H9 (cell line): ENCODE measurements at regions not wholly inside any gene's neighbourhood (a gene's known extent, or its start where the extent isn't known, plus 50 kb on each side); places are given as distances from the start of the nearest gene placed in this dataset.

Source experiments
- DNase-seq: peaks from one replicate; pipeline ENCODE4 v3.0.0-alpha.2; 2017
- H2AFZ ChIP-seq: one replicate; pipeline ENCODE4 v1.6.1; 2013; ENCODE audit warnings: mild to moderate bottlenecking, low read length, control low read depth, moderate library complexity
- H2AK5ac ChIP-seq: 2 replicates; pipeline ENCODE4 v1.6.1; 2013; ENCODE audit warnings: low read length, control low read depth, mixed read lengths; ENCODE audit not compliant: insufficient read length
- H2BK120ac ChIP-seq: one replicate; pipeline ENCODE4 v1.6.1; 2013; ENCODE audit warnings: low read depth, mild to moderate bottlenecking, low read length, control low read depth, inconsistent platforms; ENCODE audit not compliant: poor library complexity, severe bottlenecking
- H2BK12ac ChIP-seq: 2 replicates; pipeline ENCODE4 v1.6.1; 2013; ENCODE audit warnings: low read length, control low read depth, mixed read lengths, low read depth; ENCODE audit not compliant: insufficient read length
- H2BK15ac ChIP-seq: 2 replicates; pipeline ENCODE4 v1.6.1; 2013; ENCODE audit warnings: low read depth, low read length, control low read depth
- H2BK20ac ChIP-seq: one replicate; pipeline ENCODE4 v1.6.1; 2013; ENCODE audit warnings: low read depth, mild to moderate bottlenecking, low read length, control low read depth, inconsistent platforms; ENCODE audit not compliant: poor library complexity, severe bottlenecking
- H2BK5ac ChIP-seq: 2 replicates; pipeline ENCODE4 v1.6.1; 2013; ENCODE audit warnings: low read length, control low read depth, mixed read lengths; ENCODE audit not compliant: insufficient read length
- H3K14ac ChIP-seq: 2 replicates; pipeline ENCODE4 v1.6.1; 2013; ENCODE audit warnings: low read length, control low read depth; ENCODE audit not compliant: insufficient read depth
- H3K18ac ChIP-seq: 2 replicates; pipeline ENCODE4 v1.6.1; 2013; ENCODE audit warnings: low read depth, mild to moderate bottlenecking, mixed read lengths, low read length, control low read depth; ENCODE audit not compliant: insufficient read length
- H3K23ac ChIP-seq: 2 replicates; pipeline ENCODE4 v1.6.1; 2013; ENCODE audit warnings: low read length, control low read depth, mixed read lengths, low read depth; ENCODE audit not compliant: insufficient read length
- H3K23me2 ChIP-seq: 2 replicates; pipeline ENCODE4 v1.6.1; 2013; ENCODE audit warnings: low read depth, mild to moderate bottlenecking, mixed read lengths, low read length, control low read depth; ENCODE audit not compliant: insufficient read length, poor library complexity, severe bottlenecking
- H3K27ac ChIP-seq: 2 replicates; pipeline ENCODE4 v1.5.1; 2013; ENCODE audit warnings: low read length, control low read depth, mixed read lengths, low read depth; ENCODE audit not compliant: insufficient read length
- H3K27me3 ChIP-seq: 2 replicates; pipeline ENCODE4 v1.6.1; 2013; ENCODE audit warnings: low read length, control low read depth, inconsistent platforms; ENCODE audit not compliant: insufficient read depth
- H3K4ac ChIP-seq: 2 replicates; pipeline ENCODE4 v1.6.1; 2013; ENCODE audit warnings: low read depth, mild to moderate bottlenecking, control low read depth, inconsistent platforms, low read length, moderate library complexity
- H3K4me1 ChIP-seq: 2 replicates; pipeline ENCODE4 v1.6.1; 2013; ENCODE audit warnings: low read length, control low read depth, inconsistent platforms; ENCODE audit not compliant: insufficient read depth
- H3K4me2 ChIP-seq: 2 replicates; pipeline ENCODE4 v1.6.1; 2013; ENCODE audit warnings: low read length, control low read depth, mixed read lengths; ENCODE audit not compliant: insufficient read length, insufficient read depth
- H3K56ac ChIP-seq: 2 replicates; pipeline ENCODE4 v1.6.1; 2013; ENCODE audit warnings: low read depth, mild to moderate bottlenecking, mixed read lengths, low read length, control low read depth; ENCODE audit not compliant: insufficient read length
- H3K79me1 ChIP-seq: 2 replicates; pipeline ENCODE4 v1.6.1; 2013; ENCODE audit warnings: low read depth, mild to moderate bottlenecking, moderate library complexity, low read length, control low read depth, inconsistent platforms; ENCODE audit not compliant: insufficient read depth, poor library complexity, severe bottlenecking
- H3K79me2 ChIP-seq: 2 replicates; pipeline ENCODE4 v1.6.1; 2013; ENCODE audit warnings: low read length, control low read depth, inconsistent platforms; ENCODE audit not compliant: insufficient read depth
- H3K9ac ChIP-seq: 2 replicates; pipeline ENCODE4 v1.6.1; 2013; ENCODE audit warnings: low read length, control low read depth, mixed read lengths; ENCODE audit not compliant: insufficient read length; ENCODE audit errors: extremely low read depth
- H3K9me3 ChIP-seq: one replicate; pipeline ENCODE4 v1.6.1; 2013; ENCODE audit warnings: low read depth, low read length, inconsistent platforms; ENCODE audit not compliant: control insufficient read depth
- H3T11ph ChIP-seq: one replicate; pipeline ENCODE4 v1.6.1; 2013; ENCODE audit warnings: mild to moderate bottlenecking, low read length, control low read depth, inconsistent platforms
- H4K20me1 ChIP-seq: one replicate; pipeline ENCODE4 v1.6.1; 2013; ENCODE audit not compliant: control insufficient read depth, insufficient read length, insufficient read depth
- H4K5ac ChIP-seq: 2 replicates; pipeline ENCODE4 v1.6.1; 2013; ENCODE audit warnings: low read depth, mild to moderate bottlenecking, mixed read lengths, low read length, control low read depth; ENCODE audit not compliant: insufficient read length
- H4K8ac ChIP-seq: replicated peaks from 2 replicates; pipeline ENCODE4 v1.6.1; 2013; ENCODE audit warnings: low read length, control low read depth, mixed read lengths, low read depth; ENCODE audit not compliant: insufficient read length
- H4K91ac ChIP-seq: 2 replicates; pipeline ENCODE4 v1.6.1; 2013; ENCODE audit warnings: low read depth, mild to moderate bottlenecking, moderate library complexity, mixed read lengths, low read length, control low read depth; ENCODE audit not compliant: insufficient read length
- H3K27ac Mint-ChIP-seq, 3 experiments: 2 replicates in 2 of 3; 3 replicates in 1 of 3; pipeline ENCODE4 v1.8.0; 2020 to 2021; ENCODE audit warnings: mixed read lengths in 3 of 3, mild to moderate bottlenecking in 1 of 3, moderate library complexity in 1 of 3
- H3K27me3 Mint-ChIP-seq: 2 replicates; pipeline ENCODE4 v1.8.0; 2021; ENCODE audit warnings: low read depth, mild to moderate bottlenecking, moderate library complexity, mixed read lengths
- H3K36me3 Mint-ChIP-seq, 3 experiments: 2 replicates in 2 of 3; 3 replicates in 1 of 3; pipeline ENCODE4 v1.8.0; 2020 to 2021; ENCODE audit warnings: low read depth in 3 of 3, mixed read lengths in 3 of 3; ENCODE audit not compliant: insufficient read depth in 1 of 3
- H3K4me1 Mint-ChIP-seq, 2 experiments: 2 replicates each; pipeline ENCODE4 v1.8.0; 2020; ENCODE audit warnings: mixed read lengths in 2 of 2
- H3K4me3 Mint-ChIP-seq, 2 experiments: 2 replicates in 1 of 2; 3 replicates in 1 of 2; pipeline ENCODE4 v1.8.0; 2020 to 2021; ENCODE audit warnings: mild to moderate bottlenecking in 2 of 2, mixed read lengths in 2 of 2, moderate library complexity in 1 of 2
- H3K9me3 Mint-ChIP-seq, 2 experiments: 2 replicates in 1 of 2; 3 replicates in 1 of 2; pipeline ENCODE4 v1.8.0; 2020; ENCODE audit warnings: mild to moderate bottlenecking in 2 of 2, mixed read lengths in 2 of 2, moderate library complexity in 1 of 2
- WGBS: extraction: QIAGEN DNeasy Blood & Tissue Kit; methylation state at CpG from one replicate; pipeline ENCODE4 v1.1.7; 2013; ENCODE audit warnings: missing lambda C conversion rate, low lambda C conversion rate, mixed read lengths; ENCODE audit not compliant: insufficient read length; ENCODE audit errors: extremely low coverage; 5-methylcytosine and 5-hydroxymethylcytosine counted together
- TF ChIP-seq, protein P1 (sequence below): fragments of 200-600 bp; sonication (generic); conservative IDR thresholded peaks from 3 replicates; pipeline ENCODE4 v1.8.0; 2021; ENCODE audit warnings: antibody characterized with exemption, mild to moderate bottlenecking

DNA sequence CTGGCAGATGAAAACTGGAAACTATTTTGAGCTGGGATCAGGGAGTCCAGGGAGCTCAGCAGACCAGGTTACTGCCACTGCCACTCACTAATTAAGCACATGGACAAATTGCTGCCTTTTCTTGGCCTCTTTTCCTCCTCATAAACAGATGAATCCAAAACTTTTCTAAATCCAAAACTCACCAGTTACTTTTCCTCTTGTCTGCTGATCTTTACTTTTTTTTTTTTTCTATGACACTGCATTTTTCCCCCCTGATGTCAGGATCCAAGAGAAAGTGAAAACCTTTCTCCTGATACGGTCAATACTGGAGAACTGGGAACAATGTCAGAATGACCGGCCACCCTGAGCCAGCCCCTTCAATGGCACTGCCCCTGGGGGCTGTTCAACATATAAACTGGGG is 405.8 kb downstream of the DUSP10 start:
- no peak for DNase-seq
- H4K8ac ChIP-seq = no peak overlapping the region
- H3K79me2 ChIP-seq = no peaks in the 10 kb centered on the region
- Mint-ChIP-seq H3K36me3 (peaks cover 3 to 14% (median 7%) of the 10 kb centered on the region in 3 experiments; a peak in 5 of 7 replicates), H3K27me3 (no peaks in the 10 kb centered on the region), H3K27ac (0 out of 7 replicates have a peak overlapping the region, but pooled peaks of 1 of the 3 experiments have one; percentile 17), H3K9me3 (peaks cover 9 to 11% of the 10 kb centered on the region in 2 experiments), H3K4me3 (no peak overlapping the region), H3K4me1 (no peaks in the 10 kb centered on the region; a peak in 1 of 4 replicates)
- no peak overlapping the region for H4K91ac ChIP-seq
- no peak overlapping the region for H3K4me2 ChIP-seq
- H3T11ph ChIP-seq = no peak overlapping the region
- H2AK5ac ChIP-seq = no peak overlapping the region
- TF ChIP-seq, protein P1, sequence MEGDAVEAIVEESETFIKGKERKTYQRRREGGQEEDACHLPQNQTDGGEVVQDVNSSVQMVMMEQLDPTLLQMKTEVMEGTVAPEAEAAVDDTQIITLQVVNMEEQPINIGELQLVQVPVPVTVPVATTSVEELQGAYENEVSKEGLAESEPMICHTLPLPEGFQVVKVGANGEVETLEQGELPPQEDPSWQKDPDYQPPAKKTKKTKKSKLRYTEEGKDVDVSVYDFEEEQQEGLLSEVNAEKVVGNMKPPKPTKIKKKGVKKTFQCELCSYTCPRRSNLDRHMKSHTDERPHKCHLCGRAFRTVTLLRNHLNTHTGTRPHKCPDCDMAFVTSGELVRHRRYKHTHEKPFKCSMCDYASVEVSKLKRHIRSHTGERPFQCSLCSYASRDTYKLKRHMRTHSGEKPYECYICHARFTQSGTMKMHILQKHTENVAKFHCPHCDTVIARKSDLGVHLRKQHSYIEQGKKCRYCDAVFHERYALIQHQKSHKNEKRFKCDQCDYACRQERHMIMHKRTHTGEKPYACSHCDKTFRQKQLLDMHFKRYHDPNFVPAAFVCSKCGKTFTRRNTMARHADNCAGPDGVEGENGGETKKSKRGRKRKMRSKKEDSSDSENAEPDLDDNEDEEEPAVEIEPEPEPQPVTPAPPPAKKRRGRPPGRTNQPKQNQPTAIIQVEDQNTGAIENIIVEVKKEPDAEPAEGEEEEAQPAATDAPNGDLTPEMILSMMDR = no peak
- no peak overlapping the region for H3K4ac ChIP-seq
- H3K9ac ChIP-seq = no peak overlapping the region
- peak overlapping the region; percentile 83 for H2BK20ac ChIP-seq
- no peak overlapping the region for H4K5ac ChIP-seq
- no peaks in the 10 kb centered on the region for H3K27me3 ChIP-seq
- no peaks in the 10 kb centered on the region for H4K20me1 ChIP-seq
- H3K23ac ChIP-seq = no peak overlapping the region
- H2BK5ac ChIP-seq = no peak overlapping the region
- no peak overlapping the region for H3K18ac ChIP-seq
- H3K79me1 ChIP-seq = no peaks in the 10 kb centered on the region
- H3K4me1 ChIP-seq = no peaks in the 10 kb centered on the region
- H2BK15ac ChIP-seq = no peak overlapping the region
- no peak overlapping the region for H2AFZ ChIP-seq
- no peak overlapping the region for H3K56ac ChIP-seq
- H2BK120ac ChIP-seq = no peak overlapping the region
- H3K9me3 ChIP-seq = no peaks in the 10 kb centered on the region
- H3K14ac ChIP-seq = no peak overlapping the region
- H3K23me2 ChIP-seq = no peaks in the 10 kb centered on the region
- H3K27ac ChIP-seq = no peak overlapping the region
- H2BK12ac ChIP-seq = no peak overlapping the region
- no CpG with 5 or more reads among the region's 2 CpGs for WGBS
